ENCODE measurements at regions not wholly inside any gene's neighbourhood (a gene's known extent, or its start where the extent isn't known, plus 50 kb on each side); places are given as distances from the start of the nearest gene placed in this dataset.

- TF ChIP-seq EZH2 (IDR thresholded peaks at IDR 0.05; ENCODE audit: insufficient read depth, poor library complexity, severe bottlenecking), result no peak
- TF ChIP-seq EZH2phosphoT487 (IDR thresholded peaks at IDR 0.05; ENCODE audit: insufficient read depth, low read depth), result no peak
These were observed 135.9 kb upstream of the SOX4 start for GRCh38 chr6:21457647-21458046.

Measured in GM23248 (cell line).